GM12874 (cell line): ENCODE measurements at regions not wholly inside any gene's neighbourhood (a gene's known extent, or its start where the extent isn't known, plus 50 kb on each side); places are given as distances from the start of the nearest gene placed in this dataset.

Experiments
- TF ChIP-seq, protein P1 (sequence below): IDR thresholded peaks from 2 replicates; pipeline ENCODE4 v1.5.1; 2011; ENCODE audit warnings: low read depth, mild to moderate bottlenecking, control low read depth, low read length, moderate library complexity; ENCODE audit not compliant: insufficient read depth

DNA sequence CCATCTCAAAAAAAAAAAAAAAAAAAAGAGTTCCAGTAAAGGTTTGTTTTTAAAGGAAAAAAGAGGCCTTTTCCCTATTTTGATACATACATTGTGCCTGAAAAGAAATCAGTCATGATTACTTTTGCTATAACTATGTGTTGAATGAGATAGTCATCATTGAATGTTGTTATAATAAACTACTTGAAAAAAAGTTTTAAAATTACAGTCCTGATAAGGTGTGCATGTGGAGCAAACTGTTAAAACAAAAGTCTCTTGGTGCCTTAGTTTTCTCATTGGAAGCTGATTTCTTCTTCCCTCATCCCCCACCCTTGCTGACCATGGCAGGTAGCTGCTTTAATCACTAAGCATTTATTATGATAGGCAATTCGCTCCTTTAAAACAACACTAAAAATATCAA lies 172.3 kb upstream of the TBCA start:
- TF ChIP-seq, protein P1, sequence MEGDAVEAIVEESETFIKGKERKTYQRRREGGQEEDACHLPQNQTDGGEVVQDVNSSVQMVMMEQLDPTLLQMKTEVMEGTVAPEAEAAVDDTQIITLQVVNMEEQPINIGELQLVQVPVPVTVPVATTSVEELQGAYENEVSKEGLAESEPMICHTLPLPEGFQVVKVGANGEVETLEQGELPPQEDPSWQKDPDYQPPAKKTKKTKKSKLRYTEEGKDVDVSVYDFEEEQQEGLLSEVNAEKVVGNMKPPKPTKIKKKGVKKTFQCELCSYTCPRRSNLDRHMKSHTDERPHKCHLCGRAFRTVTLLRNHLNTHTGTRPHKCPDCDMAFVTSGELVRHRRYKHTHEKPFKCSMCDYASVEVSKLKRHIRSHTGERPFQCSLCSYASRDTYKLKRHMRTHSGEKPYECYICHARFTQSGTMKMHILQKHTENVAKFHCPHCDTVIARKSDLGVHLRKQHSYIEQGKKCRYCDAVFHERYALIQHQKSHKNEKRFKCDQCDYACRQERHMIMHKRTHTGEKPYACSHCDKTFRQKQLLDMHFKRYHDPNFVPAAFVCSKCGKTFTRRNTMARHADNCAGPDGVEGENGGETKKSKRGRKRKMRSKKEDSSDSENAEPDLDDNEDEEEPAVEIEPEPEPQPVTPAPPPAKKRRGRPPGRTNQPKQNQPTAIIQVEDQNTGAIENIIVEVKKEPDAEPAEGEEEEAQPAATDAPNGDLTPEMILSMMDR: no peak

DNA sequence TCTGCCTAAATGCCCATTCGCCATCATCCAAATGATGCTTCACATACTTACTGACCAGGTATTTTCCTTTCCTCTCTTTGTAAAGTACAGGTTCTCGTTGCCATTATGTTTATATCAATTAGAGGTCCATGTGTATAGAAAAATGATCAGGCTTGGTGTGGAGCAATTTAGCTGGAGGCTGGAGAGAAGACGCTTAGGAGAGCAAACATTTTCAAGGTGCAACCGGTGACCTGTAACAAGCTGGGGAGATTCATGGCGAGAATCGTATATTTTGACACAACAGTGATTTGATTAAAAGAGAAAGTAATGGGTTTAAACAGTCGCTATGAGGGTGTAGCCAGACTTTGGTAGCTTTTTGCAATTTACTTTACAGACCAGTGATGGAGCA lies 170.9 kb upstream of the TBCA start:
- TF ChIP-seq, protein P1: no peak

DNA sequence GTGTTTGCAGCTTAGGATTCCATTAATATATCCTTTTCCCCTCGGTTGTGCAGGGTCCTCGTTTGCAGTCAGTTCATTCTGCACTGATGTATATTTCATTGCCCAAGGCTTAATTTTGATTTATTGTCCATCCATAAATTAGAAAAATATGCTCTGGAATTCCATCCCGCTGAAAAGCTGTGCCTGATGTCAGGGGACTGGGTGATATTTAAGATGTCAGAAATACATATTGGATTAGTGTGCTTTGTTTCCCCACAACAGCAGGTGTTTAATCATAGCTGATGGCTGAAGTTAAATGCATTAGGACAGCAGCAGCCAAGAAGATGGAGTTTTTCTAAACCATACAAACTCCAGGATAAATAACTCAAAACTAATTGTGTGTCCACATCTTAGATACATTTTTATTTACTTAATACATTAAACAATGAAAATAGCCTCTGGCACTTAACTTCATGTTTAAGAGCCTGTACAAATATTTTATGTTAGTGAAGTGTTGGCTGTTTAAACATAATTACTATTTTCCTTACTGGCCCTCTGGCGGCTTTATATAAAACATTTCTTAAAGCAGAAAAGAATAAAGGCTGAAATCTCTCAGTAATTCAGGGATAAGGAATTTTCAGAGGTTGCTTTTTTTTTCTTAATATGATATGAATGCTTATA lies 170.4 kb upstream of the TBCA start:
- TF ChIP-seq, protein P1: no peak

DNA sequence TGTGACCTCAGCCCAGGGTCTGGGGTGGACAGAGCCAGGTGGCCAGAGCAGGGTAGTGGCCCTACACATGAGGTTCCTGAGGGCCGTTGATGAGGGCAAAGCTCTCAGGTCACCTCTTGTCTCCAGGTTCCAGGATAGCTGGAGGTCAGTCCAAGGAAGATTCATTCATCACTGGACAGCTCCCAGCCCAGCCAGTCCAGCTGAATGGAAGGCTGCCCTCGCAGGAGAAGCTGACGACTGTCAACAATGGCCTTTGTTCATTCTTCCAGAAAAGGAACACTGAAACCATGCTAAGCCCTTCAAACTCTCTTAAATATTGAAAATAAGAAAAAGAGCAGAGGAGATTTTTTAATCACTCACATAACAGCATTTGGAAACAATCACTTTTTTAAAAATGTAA lies 169.7 kb upstream of the TBCA start:
- TF ChIP-seq, protein P1: no peak

DNA sequence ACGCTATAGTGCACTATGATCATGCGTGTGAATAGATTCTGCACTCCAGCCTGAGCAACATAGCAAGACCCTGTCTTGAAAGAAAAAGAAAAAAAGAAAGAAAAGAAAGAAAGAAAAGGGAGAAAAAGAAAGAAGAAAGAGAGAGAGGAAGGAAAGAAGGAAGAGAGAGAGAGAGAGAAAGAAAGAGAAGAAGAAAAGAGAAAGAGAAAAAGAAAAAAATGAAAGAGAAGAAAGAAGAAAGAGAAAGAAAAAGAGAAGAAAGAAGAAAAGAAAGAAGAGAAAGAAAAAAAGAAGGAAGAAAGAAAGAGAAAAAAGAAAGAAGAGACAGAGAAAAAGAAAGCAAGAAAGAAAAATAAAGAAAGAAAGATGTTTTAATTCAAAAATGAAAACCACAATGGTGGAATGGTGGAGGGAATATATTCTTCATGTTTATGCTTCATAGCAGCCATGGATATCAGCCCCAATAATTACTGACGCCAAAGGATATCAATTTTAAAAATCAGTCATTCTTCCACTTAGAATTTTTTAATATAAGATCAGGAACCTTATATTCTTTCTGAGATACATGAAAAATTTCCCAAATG lies 168.7 kb upstream of the TBCA start:
- TF ChIP-seq, protein P1: no peak

DNA sequence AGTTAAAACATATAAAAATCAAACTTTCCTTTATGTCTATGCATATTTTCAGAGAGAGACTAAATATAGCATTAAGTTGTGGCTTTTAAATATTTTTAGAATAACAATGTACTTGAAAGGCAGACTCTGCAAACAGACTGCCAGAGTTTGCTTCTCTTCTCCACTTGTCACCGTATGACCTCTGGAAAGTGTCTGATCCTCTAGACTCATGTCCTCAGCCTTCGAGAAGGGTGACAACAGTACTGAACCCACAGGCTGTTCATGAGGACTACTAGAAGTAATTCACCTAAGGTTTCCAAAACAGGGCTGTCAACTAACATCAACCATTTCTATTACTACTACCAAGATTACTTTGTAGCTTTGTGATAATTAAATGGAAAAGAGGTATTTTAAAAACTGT lies 167.7 kb upstream of the TBCA start:
- TF ChIP-seq, protein P1: no peak

DNA sequence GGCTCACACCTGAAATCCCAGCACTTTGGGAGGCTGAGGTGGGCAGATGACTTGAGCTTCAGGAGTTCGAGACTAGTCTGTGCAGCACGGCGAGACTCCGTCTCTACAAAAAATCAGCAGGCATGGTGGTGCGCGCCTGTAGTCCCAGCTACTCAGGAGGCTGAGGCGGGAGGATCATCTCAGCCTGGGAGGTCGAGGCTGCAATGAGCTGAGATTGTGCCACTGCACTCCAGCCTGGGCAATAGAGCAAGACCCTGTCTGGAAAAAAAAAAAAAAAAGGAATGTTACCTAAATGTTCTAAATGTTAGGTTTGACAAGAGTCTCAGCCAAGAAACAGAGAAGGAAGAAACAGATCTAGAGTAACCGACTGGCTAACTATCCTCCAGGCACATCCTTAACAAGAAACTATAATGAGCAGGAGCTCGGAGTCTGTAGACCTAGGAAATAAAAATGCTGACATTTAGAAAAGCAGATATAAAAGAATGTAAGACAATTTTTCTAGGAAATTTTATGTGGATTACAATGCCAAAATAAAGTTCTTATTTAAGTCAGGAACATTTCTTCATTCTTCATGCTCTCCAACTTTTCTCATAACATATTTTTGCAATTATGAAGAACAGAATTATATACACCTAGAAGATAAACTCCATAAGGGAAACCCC lies 166.6 kb upstream of the TBCA start:
- TF ChIP-seq, protein P1: no peak
